ENCODE measurements at regions not wholly inside any gene's neighbourhood (a gene's known extent, or its start where the extent isn't known, plus 50 kb on each side); places are given as distances from the start of the nearest gene placed in this dataset.

DNA sequence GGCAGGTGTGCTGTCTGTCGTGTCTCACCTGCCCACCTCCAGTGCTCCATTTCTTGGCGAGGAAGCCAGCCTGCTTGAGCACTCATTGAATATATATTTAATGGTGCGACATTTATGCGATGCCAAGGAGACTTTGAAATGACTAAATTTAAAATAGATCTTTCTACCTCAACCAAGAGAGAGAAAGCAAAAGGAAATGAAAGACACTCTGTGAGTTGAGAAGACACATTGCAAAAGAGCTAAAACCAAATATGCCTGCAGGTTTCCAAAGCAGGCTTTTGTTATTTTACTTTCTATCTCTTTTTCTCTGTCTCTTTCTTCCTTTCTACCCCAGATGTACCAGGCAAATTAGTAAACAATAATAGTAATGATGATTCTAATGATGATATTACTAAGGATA, 53.6 kb upstream of the AOAH start:
- Histone ChIP-seq H4K8ac (replicated peaks; ENCODE audit: insufficient read length, low read depth, low read length) (no peak overlapping the region), H3T11ph (ENCODE audit: low read length) (no peak overlapping the region), H4K5ac (ENCODE audit: insufficient read length, low read depth, low read length) (no peak overlapping the region), H2AK5ac (ENCODE audit: insufficient read length, low read length) (no peak overlapping the region), H2BK5ac (ENCODE audit: insufficient read length, low read length) (no peak overlapping the region), H3K18ac (ENCODE audit: insufficient read length, low read depth, low read length) (no peak overlapping the region), H2BK12ac (ENCODE audit: insufficient read length, low read depth, low read length) (no peak overlapping the region), H4K91ac (ENCODE audit: insufficient read length, low read depth, low read length) (no peak overlapping the region), H3K14ac (ENCODE audit: insufficient read depth, low read length) (no peak overlapping the region), H2BK15ac (ENCODE audit: low read depth, low read length) (no peak overlapping the region), H3K56ac (ENCODE audit: insufficient read length, low read depth, low read length) (no peak overlapping the region), H2BK120ac (ENCODE audit: low read depth, low read length, poor library complexity, severe bottlenecking) (no peak overlapping the region), H2AFZ (ENCODE audit: low read length) (no peak overlapping the region), H3K4ac (ENCODE audit: low read depth, low read length) (no peak overlapping the region), H3K79me1 (ENCODE audit: insufficient read depth, low read depth, low read length, poor library complexity, severe bottlenecking) (no peaks in the 10 kb centered on the region), H3K4me1 (ENCODE audit: insufficient read depth, low read length) (no peaks in the 10 kb centered on the region; the same call in 1 of the 2 replicates), H3K23me2 (ENCODE audit: insufficient read length, low read depth, low read length, poor library complexity, severe bottlenecking) (no peaks in the 10 kb centered on the region), H3K79me2 (ENCODE audit: insufficient read depth, low read length) (no peaks in the 10 kb centered on the region), H4K20me1 (ENCODE audit: control insufficient read depth, insufficient read depth, insufficient read length) (no peaks in the 10 kb centered on the region), H3K9ac (ENCODE audit: extremely low read depth, insufficient read length, low read length) (no peak overlapping the region), H3K9me3 (ENCODE audit: control insufficient read depth, low read depth, low read length) (no peaks in the 10 kb centered on the region), H3K27me3 (ENCODE audit: insufficient read depth, low read length) (no peaks in the 10 kb centered on the region), H3K23ac (ENCODE audit: insufficient read length, low read depth, low read length) (no peak overlapping the region), H3K27ac (ENCODE audit: insufficient read length, low read depth, low read length) (no peak overlapping the region), H2BK20ac (ENCODE audit: low read depth, low read length, poor library complexity, severe bottlenecking) (no peak overlapping the region), H3K4me2 (ENCODE audit: insufficient read depth, insufficient read length, low read length) (no peak overlapping the region)
- Mint-ChIP-seq H3K9me3 (no peaks in the 10 kb centered on the region), H3K4me1 (peaks cover 7 to 12% of the 10 kb centered on the region in 2 experiments), H3K27me3 (ENCODE audit: low read depth) (no peaks in the 10 kb centered on the region; the same call in 1 of the 2 replicates), H3K36me3 (ENCODE audit: insufficient read depth in 1 of 3, low read depth in 3 of 3) (no peaks in the 10 kb centered on the region), H3K4me3 (no peak overlapping the region), H3K27ac (no peak overlapping the region)
- no CpG with 5 or more reads among the region's 4 CpGs for WGBS (ENCODE audit: extremely low coverage, insufficient read length, low lambda C conversion rate)
- no peak for TF ChIP-seq CTCF (conservative IDR thresholded peaks at IDR 0.05)
- DNase-seq, result no peak
